ENCODE measurements at regions not wholly inside any gene's neighbourhood (a gene's known extent, or its start where the extent isn't known, plus 50 kb on each side); places are given as distances from the start of the nearest gene placed in this dataset.

- no peaks in the 10 kb centered on the region; the same call in 2 of the 3 replicates for H3K9me3 Mint-ChIP-seq
These were observed 98.7 kb downstream of the UTP18 start for GRCh38 chr17:51359055-51359454.

More at GRCh38 chr17:51359055-51359454, 98.7 kb downstream of the UTP18 start:
- no peak for ATAC-seq
- peaks cover 14% of the 10 kb centered on the region for H3K4me1 ChIP-seq (ENCODE audit: insufficient read depth)
- no peak overlapping the region for H3K4me2 ChIP-seq
- no peaks in the 10 kb centered on the region for H3K27me3 ChIP-seq (ENCODE audit: insufficient read depth)
- no peak for DNase-seq (ENCODE audit: low spot score)
- H3K9me2 ChIP-seq (ENCODE audit: insufficient read depth): peaks cover 7% of the 10 kb centered on the region; the same call in 1 of the 2 replicates
- H3K4me3 ChIP-seq: no peak overlapping the region
- H3F3A ChIP-seq (replicated peaks; ENCODE audit: low read depth): no peaks in the 10 kb centered on the region
- no peaks in the 10 kb centered on the region for H3K79me2 ChIP-seq (replicated peaks; ENCODE audit: insufficient read depth)
- no peak overlapping the region for H3K27ac ChIP-seq (ENCODE audit: low read depth)
- peaks cover 17% of the 10 kb centered on the region for H3K4me1 Mint-ChIP-seq
- H2AFZ ChIP-seq: no peak overlapping the region
- H3K4me3 Mint-ChIP-seq: no peak overlapping the region
- no peaks in the 10 kb centered on the region for H3K36me3 Mint-ChIP-seq (ENCODE audit: low read depth)
- H3K27me3 Mint-ChIP-seq (ENCODE audit: insufficient read depth, low read depth, poor library complexity): peaks cover 2% of the 10 kb centered on the region
- TF ChIP-seq CTCF (conservative IDR thresholded peaks at IDR 0.05; ENCODE audit: low read depth in 2 of 2): no peak
- no peak for TF ChIP-seq EZH2phosphoT487 (IDR thresholded peaks at IDR 0.05; ENCODE audit: unreplicated experiment)
- no peak for TF ChIP-seq EZH2 (IDR thresholded peaks at IDR 0.05; ENCODE audit: low read depth, unreplicated experiment)
- TF ChIP-seq NANOG (IDR thresholded peaks at IDR 0.05; ENCODE audit: borderline replicate concordance): no peak
- no peak for TF ChIP-seq REST (IDR thresholded peaks at IDR 0.05; ENCODE audit: unreplicated experiment)
- TF ChIP-seq, protein P1, sequence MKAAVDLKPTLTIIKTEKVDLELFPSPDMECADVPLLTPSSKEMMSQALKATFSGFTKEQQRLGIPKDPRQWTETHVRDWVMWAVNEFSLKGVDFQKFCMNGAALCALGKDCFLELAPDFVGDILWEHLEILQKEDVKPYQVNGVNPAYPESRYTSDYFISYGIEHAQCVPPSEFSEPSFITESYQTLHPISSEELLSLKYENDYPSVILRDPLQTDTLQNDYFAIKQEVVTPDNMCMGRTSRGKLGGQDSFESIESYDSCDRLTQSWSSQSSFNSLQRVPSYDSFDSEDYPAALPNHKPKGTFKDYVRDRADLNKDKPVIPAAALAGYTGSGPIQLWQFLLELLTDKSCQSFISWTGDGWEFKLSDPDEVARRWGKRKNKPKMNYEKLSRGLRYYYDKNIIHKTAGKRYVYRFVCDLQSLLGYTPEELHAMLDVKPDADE (IDR thresholded peaks at IDR 0.05): no peak
- TF ChIP-seq ZNF462 (CRISPR knock-in tag; IDR thresholded peaks at IDR 0.05): no peak
- no peak for TF ChIP-seq ZNF114 (CRISPR knock-in tag; IDR thresholded peaks at IDR 0.05)
- no peak for TF ChIP-seq JUNB (IDR thresholded peaks at IDR 0.05; ENCODE audit: unreplicated experiment)
- TF ChIP-seq CREB1 (CRISPR knock-in tag; IDR thresholded peaks at IDR 0.05; ENCODE audit: low read depth): no peak
- no peak for TF ChIP-seq STAT1 (IDR thresholded peaks at IDR 0.05; ENCODE audit: unreplicated experiment)
- TF ChIP-seq POLR2AphosphoS5 (IDR thresholded peaks at IDR 0.05; ENCODE audit: low read depth): no peak
- TF ChIP-seq ZNF331 (CRISPR knock-in tag; IDR thresholded peaks at IDR 0.05; ENCODE audit: low read depth): no peak
- H3K36me3 ChIP-seq (ENCODE audit: insufficient read depth): no peaks in the 10 kb centered on the region
- H4K20me1 ChIP-seq (replicated peaks; ENCODE audit: insufficient read depth): no peaks in the 10 kb centered on the region
- no peak overlapping the region; the same call in 1 of the 2 replicates for H3K27ac Mint-ChIP-seq
